ENCODE measurements at regions not wholly inside any gene's neighbourhood (a gene's known extent, or its start where the extent isn't known, plus 50 kb on each side); places are given as distances from the start of the nearest gene placed in this dataset.

GRCh38 chr12:65721541-65722190 is 102.6 kb upstream of the HMGA2 start:
- Histone ChIP-seq H3K27me3 (peaks cover 0 to 50% (median 34%) of the 10 kb centered on the region in 7 donors), H3K36me3 (no peaks in the 10 kb centered on the region), H3K27ac (no peak overlapping the region), H3K4me3 (no peak overlapping the region), H3K4me1 (no peaks in the 10 kb centered on the region), H3K9me3 (no peaks in the 10 kb centered on the region)
- 79 to 97% methylated on average over 3 of the region's 3 CpGs for WGBS, 2 donors
- ATAC-seq (no peak), DNase-seq (no peak)
- intact Hi-C loops (cut with DNase I), result loop anchor here in 1 of 10 donors (10.0 kb wide), 1 partner anchor 253 kb away; no protein-coding TSS in a partner anchor
- TF ChIP-seq, protein P1, sequence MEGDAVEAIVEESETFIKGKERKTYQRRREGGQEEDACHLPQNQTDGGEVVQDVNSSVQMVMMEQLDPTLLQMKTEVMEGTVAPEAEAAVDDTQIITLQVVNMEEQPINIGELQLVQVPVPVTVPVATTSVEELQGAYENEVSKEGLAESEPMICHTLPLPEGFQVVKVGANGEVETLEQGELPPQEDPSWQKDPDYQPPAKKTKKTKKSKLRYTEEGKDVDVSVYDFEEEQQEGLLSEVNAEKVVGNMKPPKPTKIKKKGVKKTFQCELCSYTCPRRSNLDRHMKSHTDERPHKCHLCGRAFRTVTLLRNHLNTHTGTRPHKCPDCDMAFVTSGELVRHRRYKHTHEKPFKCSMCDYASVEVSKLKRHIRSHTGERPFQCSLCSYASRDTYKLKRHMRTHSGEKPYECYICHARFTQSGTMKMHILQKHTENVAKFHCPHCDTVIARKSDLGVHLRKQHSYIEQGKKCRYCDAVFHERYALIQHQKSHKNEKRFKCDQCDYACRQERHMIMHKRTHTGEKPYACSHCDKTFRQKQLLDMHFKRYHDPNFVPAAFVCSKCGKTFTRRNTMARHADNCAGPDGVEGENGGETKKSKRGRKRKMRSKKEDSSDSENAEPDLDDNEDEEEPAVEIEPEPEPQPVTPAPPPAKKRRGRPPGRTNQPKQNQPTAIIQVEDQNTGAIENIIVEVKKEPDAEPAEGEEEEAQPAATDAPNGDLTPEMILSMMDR (IDR thresholded peaks at IDR 0.05), result no peak

GRCh38 chr12:65725376-65725775 is 98.9 kb upstream of the HMGA2 start:
- H3K4me1 ChIP-seq, result peaks cover 0 to 11% (median 7%) of the 10 kb centered on the region in 9 donors
- TF ChIP-seq, protein P1 (IDR thresholded peaks at IDR 0.05), result no peak
- intact Hi-C loops (cut with DNase I), result loop anchor here in 1 of 10 donors (10.0 kb wide), 1 partner anchor 249 kb away; no protein-coding TSS in a partner anchor
- H3K27me3 ChIP-seq, result peaks cover 23 to 82% (median 65%) of the 10 kb centered on the region in 7 donors
- 95% methylated on average over 2 of the region's 2 CpGs for WGBS, 2 donors
- H3K9me3 ChIP-seq, result no peaks in the 10 kb centered on the region
- H3K27ac ChIP-seq, result no peak overlapping the region
- no peak for DNase-seq
- H3K4me3 ChIP-seq, result no peak overlapping the region
- no peak for ATAC-seq
- H3K36me3 ChIP-seq, result no peaks in the 10 kb centered on the region

- H3K4me3 ChIP-seq, result no peak overlapping the region
- no peak overlapping the region for H3K27ac ChIP-seq
- H3K27me3 ChIP-seq, result peaks cover 23 to 89% (median 82%) of the 10 kb centered on the region in 7 donors
- peaks cover 0 to 11% (median 7%) of the 10 kb centered on the region in 9 donors for H3K4me1 ChIP-seq
- WGBS, 2 donors, result 24 to 30% methylated on average over 6 of the region's 6 CpGs
- TF ChIP-seq, protein P1 (IDR thresholded peaks at IDR 0.05), result no peak
- no peaks in the 10 kb centered on the region for H3K9me3 ChIP-seq
- DNase-seq (no peak), ATAC-seq (no peak)
- intact Hi-C loops (cut with DNase I), result loop anchor here in 1 of 10 donors (10.0 kb wide), 1 partner anchor 246 kb away; no protein-coding TSS in a partner anchor
- H3K36me3 ChIP-seq, result no peaks in the 10 kb centered on the region
Observed at GRCh38 chr12:65728455-65728847, 95.8 kb upstream of the HMGA2 start.

DNA sequence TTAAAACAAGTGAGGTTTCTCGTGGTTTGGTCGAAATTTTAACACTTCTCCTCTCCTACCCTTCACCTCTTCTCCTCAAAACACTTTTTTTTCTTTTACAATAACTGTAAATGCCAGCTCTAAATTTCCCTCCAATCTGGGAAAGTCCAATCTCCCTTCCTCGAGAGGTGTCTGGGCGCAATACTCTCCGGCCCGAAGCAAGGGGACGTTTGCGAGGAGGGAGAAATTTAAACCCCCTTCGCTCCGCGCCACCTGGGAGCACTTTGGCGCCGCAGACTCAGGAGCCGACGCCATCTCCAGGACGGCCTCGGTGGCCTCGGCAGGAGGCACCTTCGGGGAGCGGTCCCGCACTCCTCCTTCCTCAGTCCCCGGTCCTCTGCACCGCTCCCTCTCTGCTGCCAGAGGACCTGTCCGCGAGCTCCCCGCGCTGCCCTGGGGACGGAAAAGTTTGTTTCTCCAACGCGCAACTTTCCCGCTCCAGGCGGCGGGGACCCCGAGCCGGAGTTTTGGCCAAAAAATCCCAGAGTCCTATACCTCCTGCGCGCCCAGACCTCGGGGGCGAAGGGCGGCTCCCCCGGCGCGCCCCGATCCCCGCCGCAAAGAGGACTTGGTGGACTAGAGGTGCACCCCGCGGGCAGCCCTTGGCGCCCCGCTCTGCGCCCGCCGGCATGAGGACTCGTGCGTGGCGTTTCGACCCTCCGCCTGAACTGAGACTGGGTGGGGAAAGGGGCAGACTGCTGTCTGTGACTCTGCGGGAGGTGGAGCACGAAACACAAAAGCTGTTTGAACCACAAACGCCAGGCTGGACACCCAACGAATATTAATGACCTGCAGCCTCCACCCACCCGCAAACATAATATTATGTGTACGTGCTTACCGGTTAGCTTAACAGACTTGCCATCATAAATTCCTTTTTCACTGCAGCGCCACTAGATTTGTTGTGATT is 95.2 kb upstream of the HMGA2 start:
- H3K4me3 ChIP-seq, result peak overlapping the region in 5 of 10 donors; percentile 5 to 33 (median 16)
- intact Hi-C loops (cut with DNase I), result loop anchor here in 1 of 10 donors (10.0 kb wide), 1 partner anchor 246 kb away; no protein-coding TSS in a partner anchor
- TF ChIP-seq, protein P1 (IDR thresholded peaks at IDR 0.05), result no peak
- ATAC-seq (peak in 1 of 8 donors; percentile 21), DNase-seq (no peak)
- H3K4me1 ChIP-seq, result peaks cover 0 to 11% (median 7%) of the 10 kb centered on the region in 9 donors
- 3 to 6% methylated on average over 66 of the region's 66 CpGs for WGBS, 2 donors
- peaks cover 23 to 91% (median 80%) of the 10 kb centered on the region in 7 donors for H3K27me3 ChIP-seq
- no peak overlapping the region for H3K27ac ChIP-seq
- H3K9me3 ChIP-seq, result no peaks in the 10 kb centered on the region
- H3K36me3 ChIP-seq, result no peaks in the 10 kb centered on the region

Measured in heart right ventricle (tissue), 16 donors.